DOHH2 (cell line): ENCODE measurements at regions not wholly inside any gene's neighbourhood (a gene's known extent, or its start where the extent isn't known, plus 50 kb on each side); places are given as distances from the start of the nearest gene placed in this dataset.

Experiments used
- EZH2phosphoT487 ChIP-seq: fragments of 200-600 bp; sonication (generic); IDR thresholded peaks from 2 replicates; pipeline ENCODE4 v1.6.1; 2017; ENCODE audit warnings: borderline replicate concordance, mild to moderate bottlenecking, antibody characterized with exemption, low read length, moderate library complexity, mixed read lengths
- TF ChIP-seq, protein P1 (sequence below): fragments of 200-600 bp; sonication (generic); IDR thresholded peaks from one replicate; pipeline ENCODE4 v1.5.1; 2014; ENCODE audit warnings: antibody characterized with exemption, mild to moderate bottlenecking, low read depth, low read length; ENCODE audit not compliant: poor library complexity, severe bottlenecking

DNA sequence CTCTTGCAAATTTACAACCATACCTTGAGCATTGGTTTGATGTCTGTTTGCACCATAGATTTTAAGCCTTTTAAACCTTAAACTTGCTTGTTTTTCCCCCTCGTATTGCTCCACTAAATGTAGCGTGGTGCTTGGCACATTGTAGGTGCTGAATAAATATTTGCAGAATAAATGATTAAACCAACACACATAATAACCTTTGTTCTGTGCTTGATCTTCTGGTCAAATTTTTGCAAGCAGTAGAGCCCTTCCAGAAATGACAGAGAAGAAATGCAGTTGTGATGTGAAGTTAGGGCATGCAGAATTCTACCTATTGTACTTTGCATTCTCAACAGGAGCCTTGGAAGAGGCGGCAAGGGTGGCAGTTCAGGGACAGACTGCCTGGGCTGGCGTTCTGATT is 394.4 kb upstream of the TBX3 start:
- TF ChIP-seq, protein P1, sequence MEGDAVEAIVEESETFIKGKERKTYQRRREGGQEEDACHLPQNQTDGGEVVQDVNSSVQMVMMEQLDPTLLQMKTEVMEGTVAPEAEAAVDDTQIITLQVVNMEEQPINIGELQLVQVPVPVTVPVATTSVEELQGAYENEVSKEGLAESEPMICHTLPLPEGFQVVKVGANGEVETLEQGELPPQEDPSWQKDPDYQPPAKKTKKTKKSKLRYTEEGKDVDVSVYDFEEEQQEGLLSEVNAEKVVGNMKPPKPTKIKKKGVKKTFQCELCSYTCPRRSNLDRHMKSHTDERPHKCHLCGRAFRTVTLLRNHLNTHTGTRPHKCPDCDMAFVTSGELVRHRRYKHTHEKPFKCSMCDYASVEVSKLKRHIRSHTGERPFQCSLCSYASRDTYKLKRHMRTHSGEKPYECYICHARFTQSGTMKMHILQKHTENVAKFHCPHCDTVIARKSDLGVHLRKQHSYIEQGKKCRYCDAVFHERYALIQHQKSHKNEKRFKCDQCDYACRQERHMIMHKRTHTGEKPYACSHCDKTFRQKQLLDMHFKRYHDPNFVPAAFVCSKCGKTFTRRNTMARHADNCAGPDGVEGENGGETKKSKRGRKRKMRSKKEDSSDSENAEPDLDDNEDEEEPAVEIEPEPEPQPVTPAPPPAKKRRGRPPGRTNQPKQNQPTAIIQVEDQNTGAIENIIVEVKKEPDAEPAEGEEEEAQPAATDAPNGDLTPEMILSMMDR = no peak
- no peak for TF ChIP-seq EZH2phosphoT487
